ENCODE measurements at regions not wholly inside any gene's neighbourhood (a gene's known extent, or its start where the extent isn't known, plus 50 kb on each side); places are given as distances from the start of the nearest gene placed in this dataset.

GRCh38 chr6:92822222-92822621 is 597.1 kb downstream of the EPHA7 start:
- H3K27me3 Mint-ChIP-seq (ENCODE audit: low read depth) = no peaks in the 10 kb centered on the region; the same call in 1 of the 2 replicates

More at GRCh38 chr6:92822222-92822621, 597.1 kb downstream of the EPHA7 start:
- H2BK15ac ChIP-seq (ENCODE audit: low read depth, low read length) = no peak overlapping the region
- H2BK12ac ChIP-seq (ENCODE audit: insufficient read length, low read depth, low read length) = no peak overlapping the region
- H3K23me2 ChIP-seq (ENCODE audit: insufficient read length, low read depth, low read length, poor library complexity, severe bottlenecking) = no peaks in the 10 kb centered on the region
- H4K8ac ChIP-seq (replicated peaks; ENCODE audit: insufficient read length, low read depth, low read length) = no peak overlapping the region
- no peak overlapping the region for H2BK20ac ChIP-seq (ENCODE audit: low read depth, low read length, poor library complexity, severe bottlenecking)
- no peaks in the 10 kb centered on the region for H3K9me3 ChIP-seq (ENCODE audit: control insufficient read depth, low read depth, low read length)
- no peak overlapping the region for H4K5ac ChIP-seq (ENCODE audit: insufficient read length, low read depth, low read length)
- no peak overlapping the region for H4K91ac ChIP-seq (ENCODE audit: insufficient read length, low read depth, low read length)
- no peaks in the 10 kb centered on the region for H3K4me1 ChIP-seq (ENCODE audit: insufficient read depth, low read length)
- H4K20me1 ChIP-seq (ENCODE audit: control insufficient read depth, insufficient read depth, insufficient read length) = no peaks in the 10 kb centered on the region
- no peak overlapping the region for H3K27ac Mint-ChIP-seq
- H3K4me2 ChIP-seq (ENCODE audit: insufficient read depth, insufficient read length, low read length) = no peak overlapping the region
- H3K27ac ChIP-seq (ENCODE audit: insufficient read length, low read depth, low read length) = no peak overlapping the region
- no peaks in the 10 kb centered on the region for H3K27me3 ChIP-seq (ENCODE audit: insufficient read depth, low read length)
- no peaks in the 10 kb centered on the region for H3K79me2 ChIP-seq (ENCODE audit: insufficient read depth, low read length)
- no peak overlapping the region for H3K23ac ChIP-seq (ENCODE audit: insufficient read length, low read depth, low read length)
- no peak for TF ChIP-seq CTCF (conservative IDR thresholded peaks at IDR 0.05)
- H2BK5ac ChIP-seq (ENCODE audit: insufficient read length, low read length) = no peak overlapping the region
- no peak overlapping the region for H3K4me3 Mint-ChIP-seq
- no peak for DNase-seq
- peaks cover 8% of the 10 kb centered on the region in 2 experiments for H3K4me1 Mint-ChIP-seq
- H2AFZ ChIP-seq (ENCODE audit: low read length) = no peak overlapping the region
- H3K9ac ChIP-seq (ENCODE audit: extremely low read depth, insufficient read length, low read length) = no peak overlapping the region
- H3T11ph ChIP-seq (ENCODE audit: low read length) = no peak overlapping the region
- no peak overlapping the region for H3K14ac ChIP-seq (ENCODE audit: insufficient read depth, low read length)
- H3K4ac ChIP-seq (ENCODE audit: low read depth, low read length) = no peak overlapping the region
- no CpG with 5 or more reads among the region's 4 CpGs for WGBS (ENCODE audit: extremely low coverage, insufficient read length, low lambda C conversion rate)
- H3K18ac ChIP-seq (ENCODE audit: insufficient read length, low read depth, low read length) = no peak overlapping the region
- peaks cover 0 to 3% of the 10 kb centered on the region in 2 experiments; a peak in 2 of 5 replicates for H3K9me3 Mint-ChIP-seq
- H3K56ac ChIP-seq (ENCODE audit: insufficient read length, low read depth, low read length) = no peak overlapping the region
- no peak overlapping the region for H2BK120ac ChIP-seq (ENCODE audit: low read depth, low read length, poor library complexity, severe bottlenecking)
- no peak overlapping the region for H2AK5ac ChIP-seq (ENCODE audit: insufficient read length, low read length)
- H3K79me1 ChIP-seq (ENCODE audit: insufficient read depth, low read depth, low read length, poor library complexity, severe bottlenecking) = no peaks in the 10 kb centered on the region
- H3K36me3 Mint-ChIP-seq (ENCODE audit: insufficient read depth in 1 of 3, low read depth in 3 of 3) = peaks cover 0 to 4% (median 0%) of the 10 kb centered on the region in 3 experiments; a peak in 2 of 7 replicates

Data from H9 (cell line).